PC-9 (cell line): ENCODE measurements at regions not wholly inside any gene's neighbourhood (a gene's known extent, or its start where the extent isn't known, plus 50 kb on each side); places are given as distances from the start of the nearest gene placed in this dataset.
A peak's percentile ranks its signal among the peaks of the same experiment; 100 is the strongest.

Experiments used
- BruUV-seq: library from RNA; stranded (reverse); fragments of 400-500 nt; replicated peaks from 2 replicates; lab custom pipeline; 2021; lab: Mats Ljungman, UMichigan
- CTCF ChIA-PET: fragments of 300-600 bp; sonication (Branson Sonifier 250); formaldehyde crosslinking; loops from one replicate; lab custom pipeline; 2022; ENCODE audit warnings: antibody characterized with exemption; lab: Charles Lee
- POLR2A ChIA-PET: fragments of 300-600 bp; sonication (Branson Sonifier 250); formaldehyde crosslinking; loops from one replicate; lab custom pipeline; 2022; ENCODE audit warnings: antibody characterized with exemption; ENCODE audit not compliant: unreplicated experiment; lab: Charles Lee
- DNase-seq, 2 experiments: peaks; one replicate each; pipeline versions ENCODE4 v3.0.0 to v3.0.0-alpha.2; 2015 to 2022; ENCODE audit warnings: mixed read lengths in 1 of 2
- H2AFZ ChIP-seq: fragments of 200-600 bp; sonication (generic); 2 replicates; pipeline ENCODE4 v1.8.1; 2017; ENCODE audit warnings: antibody characterized with exemption
- H3F3A ChIP-seq: fragments of 200-600 bp; sonication (generic); 2 replicates; pipeline ENCODE4 v1.8.1; 2017; ENCODE audit warnings: antibody characterized with exemption, mild to moderate bottlenecking, low read depth; ENCODE audit not compliant: insufficient read depth
- H3K27ac ChIP-seq: fragments of 200-600 bp; sonication (generic); 2 replicates; pipeline ENCODE4 v1.6.1; 2016; ENCODE audit warnings: mixed run types
- H3K27me3 ChIP-seq: fragments of 200-600 bp; sonication (generic); 2 replicates; pipeline ENCODE4 v1.6.1; 2016; ENCODE audit warnings: low read depth, mixed run types; ENCODE audit not compliant: insufficient read depth
- H3K36me3 ChIP-seq: fragments of 200-600 bp; sonication (generic); 2 replicates; pipeline ENCODE4 v1.6.1; 2016; ENCODE audit warnings: low read depth, mixed run types
- H3K4me1 ChIP-seq: fragments of 200-600 bp; sonication (generic); replicated peaks from 2 replicates; pipeline ENCODE4 v1.6.1; 2016; ENCODE audit warnings: mixed run types; ENCODE audit not compliant: insufficient read depth
- H3K4me2 ChIP-seq: fragments of 200-600 bp; sonication (generic); 2 replicates; pipeline ENCODE4 v1.6.1; 2017; ENCODE audit warnings: mixed run types
- H3K4me3 ChIP-seq: fragments of 200-600 bp; sonication (generic); 2 replicates; pipeline ENCODE4 v1.6.1; 2016; ENCODE audit warnings: mixed run types
- H3K79me2 ChIP-seq: fragments of 200-600 bp; sonication (generic); 2 replicates; pipeline ENCODE4 v1.6.1; 2017; ENCODE audit warnings: low read depth, mixed run types
- H3K9me2 ChIP-seq: fragments of 200-600 bp; sonication (generic); 2 replicates; pipeline ENCODE4 v1.8.1; 2017; ENCODE audit warnings: mild to moderate bottlenecking; ENCODE audit not compliant: insufficient read depth
- H3K9me3 ChIP-seq: fragments of 200-600 bp; sonication (generic); 2 replicates; pipeline ENCODE4 v1.8.1; 2016; ENCODE audit warnings: low read depth; ENCODE audit not compliant: insufficient read depth
- H4K20me1 ChIP-seq: fragments of 200-600 bp; sonication (generic); 2 replicates; pipeline ENCODE4 v1.8.1; 2017; ENCODE audit not compliant: insufficient read depth
- CTCF ChIP-seq: fragments of 200-600 bp; sonication (generic); conservative IDR thresholded peaks from 2 replicates; pipeline ENCODE4 v1.6.1; 2017; ENCODE audit warnings: mixed run types, antibody characterized with exemption, mild to moderate bottlenecking, moderate library complexity
- EZH2 ChIP-seq: fragments of 200-600 bp; sonication (generic); IDR thresholded peaks from 2 replicates; pipeline ENCODE4 v1.8.0; 2017; ENCODE audit warnings: antibody characterized with exemption, low read depth
- intact Hi-C: fragments of 100-400 bp; cut with micrococcal nuclease; formaldehyde crosslinking; loops from one replicate; pipeline ENCODE4 v1.10.0; 2022; ENCODE audit not compliant: unreplicated experiment

- no peak overlapping the region for H2AFZ ChIP-seq
- no TSS peak for BruUV-seq
- no peaks in the 10 kb centered on the region for H3K79me2 ChIP-seq
- no peaks in the 10 kb centered on the region for H3K36me3 ChIP-seq
- no peak overlapping the region for H3K27ac ChIP-seq
- DNase-seq, result no peak
- TF ChIP-seq CTCF (no peak), EZH2 (no peak)
- peaks cover 26% of the 10 kb centered on the region; the same call in 1 of the 2 replicates for H3F3A ChIP-seq
- no peaks in the 10 kb centered on the region for H3K9me3 ChIP-seq
- no peak overlapping the region for H3K4me2 ChIP-seq
- intact Hi-C loops, result no loop called here
- H4K20me1 ChIP-seq, result no peaks in the 10 kb centered on the region
- no peaks in the 10 kb centered on the region for H3K9me2 ChIP-seq
- no peaks in the 10 kb centered on the region for H3K27me3 ChIP-seq
- ChIA-PET CTCF (no interaction called here), POLR2A (no interaction called here)
- H3K4me1 ChIP-seq, result peaks cover 41% of the 10 kb centered on the region
- no peak overlapping the region for H3K4me3 ChIP-seq
Measured at GRCh38 chr18:45336448-45336847, 278.8 kb upstream of the SLC14A2 start.

DNA sequence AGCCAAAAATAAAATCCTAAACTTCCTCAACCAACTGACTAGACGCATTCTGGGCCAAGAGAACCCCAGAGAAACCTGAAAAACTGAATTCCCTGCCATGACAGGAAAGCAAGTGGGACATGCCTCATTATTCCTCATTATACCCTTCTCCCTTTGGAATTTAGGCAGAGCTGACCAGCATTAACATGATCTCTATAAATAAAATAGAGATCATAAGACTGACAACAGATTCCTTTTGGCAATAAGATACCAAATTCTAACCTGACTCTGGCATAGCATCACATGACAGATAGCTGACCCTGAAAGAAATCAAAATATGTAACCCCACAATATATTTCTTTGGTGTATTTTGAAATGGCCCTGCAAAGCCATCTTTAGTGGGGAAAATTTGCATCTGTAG lies 277.8 kb upstream of the SLC14A2 start:
- Histone ChIP-seq H3K4me3 (no peak overlapping the region), H3K4me1 (peaks cover 41% of the 10 kb centered on the region), H3K9me3 (no peaks in the 10 kb centered on the region), H3K4me2 (no peak overlapping the region), H3K27ac (no peak overlapping the region), H3K27me3 (no peaks in the 10 kb centered on the region), H3K79me2 (no peaks in the 10 kb centered on the region), H3F3A (peaks cover 26% of the 10 kb centered on the region; the same call in 1 of the 2 replicates), H2AFZ (no peak overlapping the region), H4K20me1 (no peaks in the 10 kb centered on the region), H3K9me2 (no peaks in the 10 kb centered on the region), H3K36me3 (no peaks in the 10 kb centered on the region)
- TF ChIP-seq CTCF (no peak), EZH2 (no peak)
- POLR2A ChIA-PET, result no interaction called here
- CTCF ChIA-PET, result no interaction called here
- intact Hi-C loops, result no loop called here
- no TSS peak for BruUV-seq
- DNase-seq, result no peak

DNA sequence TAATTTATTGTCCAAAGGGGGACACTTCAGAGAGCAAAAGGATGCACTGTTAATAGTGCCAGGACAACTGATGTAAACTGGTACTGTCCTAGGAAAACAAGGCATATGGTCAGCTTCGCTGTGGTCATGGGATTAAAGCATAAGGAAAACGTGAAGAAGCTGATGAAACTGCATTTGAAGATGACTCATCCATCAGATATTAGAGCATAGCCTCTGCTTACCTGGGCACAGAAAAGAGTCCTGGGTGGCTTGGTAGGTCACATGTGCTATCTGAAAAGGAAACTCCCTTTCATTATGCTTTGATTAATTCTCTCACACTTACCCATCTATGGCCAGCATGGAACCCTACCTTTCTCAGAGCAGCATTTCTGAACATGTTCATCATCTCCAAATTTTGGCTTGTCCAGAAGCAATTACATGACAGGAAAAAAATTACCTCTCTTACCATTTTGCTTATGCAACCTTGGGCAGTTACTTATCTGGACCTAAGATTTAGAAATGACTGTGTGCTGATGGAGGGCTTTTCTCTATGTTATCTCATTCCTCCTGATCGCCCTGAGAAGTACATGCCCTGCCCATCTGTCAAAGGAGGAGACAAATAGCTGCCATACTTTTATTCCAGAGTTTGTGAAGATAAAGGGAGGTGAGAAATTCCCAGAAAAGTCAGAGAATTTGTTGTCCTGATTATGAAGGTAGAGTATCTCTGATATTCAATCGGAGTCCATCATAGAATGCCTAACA lies 275.3 kb upstream of the SLC14A2 start:
- Histone ChIP-seq H3F3A (peaks cover 25% of the 10 kb centered on the region; the same call in 1 of the 2 replicates), H3K4me3 (no peak overlapping the region), H3K9me3 (no peaks in the 10 kb centered on the region), H3K9me2 (no peaks in the 10 kb centered on the region), H4K20me1 (no peaks in the 10 kb centered on the region), H3K27ac (peak overlapping the region; percentile 77), H3K79me2 (no peaks in the 10 kb centered on the region), H3K27me3 (no peaks in the 10 kb centered on the region), H3K4me1 (peaks cover 36% of the 10 kb centered on the region), H2AFZ (peak overlapping the region; percentile 67), H3K4me2 (peak overlapping the region; percentile 59), H3K36me3 (no peaks in the 10 kb centered on the region)
- no peak for TF ChIP-seq EZH2
- TF ChIP-seq CTCF, result no peak
- DNase-seq, result peak; percentile 7 to 70
- no TSS peak for BruUV-seq
- intact Hi-C loops, result no loop called here
- CTCF ChIA-PET, result no interaction called here
- POLR2A ChIA-PET, result no interaction called here
